Chondrocyte (in vitro differentiated cells): ENCODE measurements at regions not wholly inside any gene's neighbourhood (a gene's known extent, or its start where the extent isn't known, plus 50 kb on each side); places are given as distances from the start of the nearest gene placed in this dataset.
A peak's percentile ranks its signal among the peaks of the same experiment; 100 is the strongest.

Experiments
- DNase-seq: peaks from one replicate; pipeline ENCODE4 v3.0.0; 2021; ENCODE audit warnings: mixed read lengths, low spot score
- H3K27ac Mint-ChIP-seq: one replicate; pipeline ENCODE4 v1.8.0; 2021; ENCODE audit warnings: mild to moderate bottlenecking, moderate library complexity, mixed read lengths; ENCODE audit not compliant: unreplicated experiment
- H3K27me3 Mint-ChIP-seq: 2 replicates; pipeline ENCODE4 v1.8.0; 2021; ENCODE audit warnings: low read depth, mixed read lengths
- H3K36me3 Mint-ChIP-seq: 2 replicates; pipeline ENCODE4 v1.8.0; 2021; ENCODE audit warnings: low read depth, mixed read lengths
- H3K4me1 Mint-ChIP-seq: 2 replicates; pipeline ENCODE4 v1.8.0; 2021; ENCODE audit warnings: low read depth, mild to moderate bottlenecking, mixed read lengths
- H3K4me3 Mint-ChIP-seq: one replicate; pipeline ENCODE4 v1.8.0; 2021; ENCODE audit warnings: mild to moderate bottlenecking, moderate library complexity, mixed read lengths; ENCODE audit not compliant: unreplicated experiment
- H3K9me3 Mint-ChIP-seq: 2 replicates; pipeline ENCODE4 v1.8.0; 2021; ENCODE audit warnings: low read depth, mixed read lengths
- TF ChIP-seq, protein P1 (sequence below): fragments of 200-600 bp; sonication (generic); IDR thresholded peaks from 2 replicates; pipeline ENCODE4 v1.5.0; 2021; ENCODE audit warnings: antibody characterized with exemption, mild to moderate bottlenecking, moderate library complexity

DNA sequence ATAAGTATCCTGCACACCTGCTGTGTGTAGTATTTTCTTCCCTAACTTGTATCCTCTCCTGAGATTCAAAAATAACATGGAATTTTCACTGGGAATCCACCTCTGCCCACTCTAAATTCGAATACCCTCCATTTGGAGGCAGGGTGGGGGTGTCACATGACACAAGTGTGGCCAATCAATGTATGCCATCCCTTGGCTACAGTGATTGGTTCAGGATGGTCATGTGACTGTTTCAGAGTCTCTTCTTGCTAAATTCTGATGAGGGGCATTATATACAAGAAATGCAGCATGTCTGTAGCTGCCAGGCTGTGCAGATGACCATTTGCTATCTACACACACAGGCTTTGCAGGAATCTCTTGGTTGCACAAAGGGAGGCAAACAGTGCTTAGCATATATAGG lies 86.8 kb upstream of the TMEM132C start:
- Mint-ChIP-seq H3K9me3 (peaks cover 5% of the 10 kb centered on the region), H3K4me1 (peaks cover 4% of the 10 kb centered on the region), H3K36me3 (no peaks in the 10 kb centered on the region), H3K27me3 (peaks cover 3% of the 10 kb centered on the region), H3K27ac (no peak overlapping the region), H3K4me3 (no peak overlapping the region)
- DNase-seq: no peak
- TF ChIP-seq, protein P1, sequence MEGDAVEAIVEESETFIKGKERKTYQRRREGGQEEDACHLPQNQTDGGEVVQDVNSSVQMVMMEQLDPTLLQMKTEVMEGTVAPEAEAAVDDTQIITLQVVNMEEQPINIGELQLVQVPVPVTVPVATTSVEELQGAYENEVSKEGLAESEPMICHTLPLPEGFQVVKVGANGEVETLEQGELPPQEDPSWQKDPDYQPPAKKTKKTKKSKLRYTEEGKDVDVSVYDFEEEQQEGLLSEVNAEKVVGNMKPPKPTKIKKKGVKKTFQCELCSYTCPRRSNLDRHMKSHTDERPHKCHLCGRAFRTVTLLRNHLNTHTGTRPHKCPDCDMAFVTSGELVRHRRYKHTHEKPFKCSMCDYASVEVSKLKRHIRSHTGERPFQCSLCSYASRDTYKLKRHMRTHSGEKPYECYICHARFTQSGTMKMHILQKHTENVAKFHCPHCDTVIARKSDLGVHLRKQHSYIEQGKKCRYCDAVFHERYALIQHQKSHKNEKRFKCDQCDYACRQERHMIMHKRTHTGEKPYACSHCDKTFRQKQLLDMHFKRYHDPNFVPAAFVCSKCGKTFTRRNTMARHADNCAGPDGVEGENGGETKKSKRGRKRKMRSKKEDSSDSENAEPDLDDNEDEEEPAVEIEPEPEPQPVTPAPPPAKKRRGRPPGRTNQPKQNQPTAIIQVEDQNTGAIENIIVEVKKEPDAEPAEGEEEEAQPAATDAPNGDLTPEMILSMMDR: no peak

DNA sequence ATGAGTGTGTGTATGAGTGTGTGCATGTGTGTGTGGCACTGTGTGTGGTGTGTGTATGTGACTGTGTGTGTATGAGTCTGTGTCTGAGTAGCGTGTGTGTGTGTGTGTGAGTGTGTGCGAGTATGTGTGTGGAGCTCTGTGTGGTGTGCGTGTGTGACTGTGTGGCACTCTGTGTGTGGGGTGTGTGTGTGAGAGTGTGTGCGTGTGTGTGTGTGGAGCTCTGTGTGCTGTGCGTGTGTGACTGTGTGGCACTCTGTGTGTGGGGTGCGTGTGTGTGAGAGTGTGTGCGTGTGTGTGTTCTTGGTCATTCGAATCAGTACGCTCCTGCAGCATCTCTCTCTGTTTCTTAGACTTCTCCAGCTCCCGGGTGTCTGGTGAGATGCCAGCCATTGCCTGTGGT lies 76.9 kb upstream of the TMEM132C start:
- Mint-ChIP-seq H3K36me3 (no peaks in the 10 kb centered on the region), H3K4me1 (no peaks in the 10 kb centered on the region), H3K9me3 (no peaks in the 10 kb centered on the region), H3K27ac (no peak overlapping the region), H3K4me3 (no peak overlapping the region), H3K27me3 (no peaks in the 10 kb centered on the region)
- no peak for DNase-seq
- TF ChIP-seq, protein P1: no peak

DNA sequence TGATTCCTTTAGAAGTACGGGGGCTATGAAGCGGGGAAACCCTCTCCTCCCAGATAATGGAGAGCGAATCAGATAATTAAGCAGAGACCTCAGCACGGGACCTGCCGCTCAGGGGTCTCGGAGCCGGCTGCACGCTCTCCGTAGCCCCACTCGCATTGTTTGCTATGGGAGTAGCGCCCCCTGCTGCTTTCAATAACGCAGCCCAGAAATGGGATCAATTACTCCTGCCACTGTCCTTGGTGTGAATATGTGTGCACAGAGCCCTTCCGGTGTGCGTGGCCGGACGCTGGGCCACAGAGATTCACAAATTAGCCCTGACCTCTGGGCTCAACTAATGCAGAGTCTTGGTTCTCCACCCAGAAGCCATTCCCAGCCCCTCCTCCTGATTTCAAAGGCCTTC lies 76.4 kb upstream of the TMEM132C start:
- H3K4me1 Mint-ChIP-seq: no peaks in the 10 kb centered on the region
- no peaks in the 10 kb centered on the region for H3K27me3 Mint-ChIP-seq
- H3K9me3 Mint-ChIP-seq: no peaks in the 10 kb centered on the region
- no peak overlapping the region for H3K4me3 Mint-ChIP-seq
- H3K27ac Mint-ChIP-seq: no peak overlapping the region
- DNase-seq: no peak
- H3K36me3 Mint-ChIP-seq: no peaks in the 10 kb centered on the region
- TF ChIP-seq, protein P1: peak; percentile 59

DNA sequence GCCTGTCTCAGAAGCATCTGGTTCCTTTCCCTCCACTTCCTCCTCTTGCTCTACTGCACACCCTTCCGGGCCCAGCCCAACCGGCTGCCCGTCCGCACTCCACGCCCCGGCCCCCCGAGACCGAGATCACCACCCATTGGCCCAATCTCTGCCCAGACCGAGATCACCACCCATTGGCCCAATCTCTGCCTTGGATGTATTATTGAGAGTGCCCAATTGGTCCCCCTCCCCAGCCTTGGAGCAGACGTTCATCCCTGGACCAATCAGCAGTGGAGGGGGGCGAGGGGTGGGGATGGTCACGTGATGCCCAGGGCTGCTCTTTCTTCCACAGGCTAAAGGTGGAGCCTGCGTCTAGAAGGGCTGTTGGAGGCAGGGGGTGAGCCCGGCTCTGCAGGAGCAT lies 75.6 kb upstream of the TMEM132C start:
- DNase-seq: no peak
- H3K27ac Mint-ChIP-seq: no peak overlapping the region
- H3K36me3 Mint-ChIP-seq: no peaks in the 10 kb centered on the region
- H3K9me3 Mint-ChIP-seq: no peaks in the 10 kb centered on the region
- H3K27me3 Mint-ChIP-seq: no peaks in the 10 kb centered on the region
- TF ChIP-seq, protein P1: no peak
- no peak overlapping the region for H3K4me3 Mint-ChIP-seq
- no peaks in the 10 kb centered on the region for H3K4me1 Mint-ChIP-seq

DNA sequence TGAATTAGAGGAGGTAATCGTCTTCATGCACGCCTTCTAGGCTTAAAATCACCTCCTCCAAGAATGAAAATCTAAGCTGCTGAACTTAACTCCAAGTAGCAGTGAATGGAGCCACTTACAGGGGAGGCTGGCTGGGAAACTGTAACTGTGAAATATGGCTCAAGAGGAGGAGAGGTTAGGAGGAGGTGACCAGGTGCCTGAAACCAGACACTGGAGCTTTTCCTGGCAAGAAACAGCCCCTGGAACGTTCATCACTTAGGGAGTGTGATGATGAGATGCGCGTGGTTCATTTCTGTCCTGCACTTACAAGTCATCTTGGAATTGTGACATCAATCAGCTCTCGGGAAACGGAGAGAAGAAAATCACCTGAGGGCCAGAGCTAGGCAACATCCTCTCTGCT lies 62.3 kb upstream of the TMEM132C start:
- TF ChIP-seq, protein P1: no peak
- H3K4me1 Mint-ChIP-seq: no peaks in the 10 kb centered on the region
- DNase-seq: no peak
- no peaks in the 10 kb centered on the region for H3K27me3 Mint-ChIP-seq
- no peak overlapping the region for H3K4me3 Mint-ChIP-seq
- H3K9me3 Mint-ChIP-seq: peaks cover 15% of the 10 kb centered on the region
- no peaks in the 10 kb centered on the region for H3K36me3 Mint-ChIP-seq
- H3K27ac Mint-ChIP-seq: no peak overlapping the region
